HCT116 (cell line): ENCODE measurements at regions not wholly inside any gene's neighbourhood (a gene's known extent, or its start where the extent isn't known, plus 50 kb on each side); places are given as distances from the start of the nearest gene placed in this dataset.
"Not testable (repeated sequence)": the region's sequence is repeated elsewhere in the genome, so short reads cannot be mapped to it uniquely, and the experiment has no call there.

Source experiments
- ATAC-seq: fragments of 200-7000 bp; cut with Tn5 transposase; 2 replicates; pipeline ENCODE4 v1.9.1; 2020; ENCODE audit warnings: mild to moderate bottlenecking, moderate library complexity
- BruUV-seq: library from RNA; stranded (reverse); fragments of 400-500 nt; replicated peaks from 2 replicates; lab custom pipeline; 2021; lab: Mats Ljungman, UMichigan
- CTCF ChIA-PET: fragments of 300-600 bp; sonication (Branson Sonifier 250); formaldehyde crosslinking; loops from one replicate; lab custom pipeline; 2021; ENCODE audit warnings: antibody characterized with exemption; lab: Charles Lee
- POLR2A ChIA-PET: fragments of 300-600, 350-600 bp; sonication (Branson Sonifier 250); formaldehyde crosslinking; loops from one replicate; lab custom pipeline; 2021; ENCODE audit warnings: antibody characterized with exemption; lab: Charles Lee
- RAD21 ChIA-PET, 2 experiments: fragments of 300-600 bp; sonication (Branson Sonifier 250); formaldehyde crosslinking; loops; one replicate each; lab custom pipeline; 2023; ENCODE audit warnings: low total read pairs in 2 of 2; ENCODE audit not compliant: uncharacterized antibody in 2 of 2, unreplicated experiment in 2 of 2, low non-redundant PET in 1 of 2; lab: Charles Lee
- DNase-seq: peaks from one replicate; pipeline ENCODE4 v3.0.0-alpha.2; 2010; ENCODE audit warnings: low read depth, low spot score
- H2AFZ ChIP-seq: fragments of 200-600 bp; shearing (Covaris generic), sonication (generic); 2 replicates; pipeline ENCODE4 v1.6.1; 2017; ENCODE audit warnings: low read depth, mixed run types, mixed read lengths, antibody characterized with exemption, low read length; ENCODE audit not compliant: poor library complexity, severe bottlenecking
- H3K27ac ChIP-seq: 2 replicates; pipeline ENCODE4 v1.5.1; 2012; ENCODE audit warnings: low read depth, low read length
- H3K27me3 ChIP-seq: fragments of 200-600 bp; sonication (generic); 2 replicates; pipeline ENCODE4 v1.6.1; 2016; ENCODE audit warnings: mixed run types, low read length, mixed read lengths; ENCODE audit not compliant: insufficient read depth
- H3K36me3 ChIP-seq, 2 experiments: fragments of 200-500 bp in 1 of 2; fragments of 200-600 bp in 1 of 2; sonication (Bioruptor generic) in 1 of 2; sonication (generic) in 1 of 2; 2 replicates each; pipeline versions ENCODE4 v1.5.1 to v1.6.1; 2014 to 2016; ENCODE audit warnings: low read length in 2 of 2, inconsistent platforms in 1 of 2, mixed read lengths in 1 of 2, mixed run types in 1 of 2; ENCODE audit not compliant: insufficient read depth in 2 of 2, control insufficient read depth in 1 of 2
- H3K4me1 ChIP-seq, 2 experiments: fragments of 200-600 bp in 1 of 2; sonication (generic) in 1 of 2; 2 replicates each; pipeline versions ENCODE4 v1.5.1 to v1.6.1; 2012 to 2017; ENCODE audit warnings: low read length in 2 of 2, inconsistent platforms in 1 of 2, mild to moderate bottlenecking in 1 of 2, mixed read lengths in 1 of 2, mixed run types in 1 of 2, moderate library complexity in 1 of 2; ENCODE audit not compliant: insufficient read depth in 2 of 2, control insufficient read depth in 1 of 2
- H3K4me2 ChIP-seq: fragments of 200-600 bp; sonication (generic); 2 replicates; pipeline ENCODE4 v1.6.1; 2017; ENCODE audit warnings: mixed run types, low read length, mixed read lengths
- H3K4me3 ChIP-seq, 2 experiments: fragments of 200-600 bp in 1 of 2; sonication (generic) in 1 of 2; replicated peaks in 1 of 2; 2 replicates each; pipeline ENCODE4 v1.5.1; 2011 to 2016; ENCODE audit warnings: low read length in 2 of 2, control low read depth in 1 of 2, low read depth in 1 of 2, mild to moderate bottlenecking in 1 of 2, mixed read lengths in 1 of 2, mixed run types in 1 of 2
- H3K79me2 ChIP-seq: fragments of 200-600 bp; sonication (generic); 2 replicates; pipeline ENCODE4 v1.6.1; 2017; ENCODE audit warnings: mild to moderate bottlenecking, mixed run types, low read length, moderate library complexity, mixed read lengths; ENCODE audit not compliant: insufficient read depth
- H3K9ac ChIP-seq: fragments of 200-600 bp; sonication (generic); 2 replicates; pipeline ENCODE4 v1.6.1; 2016; ENCODE audit warnings: low read length, mixed read lengths
- H3K9me2 ChIP-seq: fragments of 200-600 bp; sonication (generic), shearing (Covaris generic); 2 replicates; pipeline ENCODE4 v1.6.1; 2017; ENCODE audit warnings: mixed run types, mild to moderate bottlenecking, moderate library complexity; ENCODE audit not compliant: insufficient read depth
- H3K9me3 ChIP-seq, 2 experiments: fragments of 200-500 bp in 1 of 2; fragments of 200-600 bp in 1 of 2; sonication (Bioruptor generic) in 1 of 2; sonication (generic) in 1 of 2; 2 replicates each; pipeline ENCODE4 v1.6.1; 2014 to 2017; ENCODE audit warnings: low read length in 2 of 2, mixed read lengths in 2 of 2, inconsistent platforms in 1 of 2, low read depth in 1 of 2, mild to moderate bottlenecking in 1 of 2, mixed run types in 1 of 2, moderate library complexity in 1 of 2; ENCODE audit not compliant: control insufficient read depth in 1 of 2, insufficient read depth in 1 of 2
- H4K20me1 ChIP-seq: fragments of 200-600 bp; sonication (generic), shearing (Covaris generic); 2 replicates; pipeline ENCODE4 v1.6.1; 2017; ENCODE audit warnings: mixed run types, mild to moderate bottlenecking, moderate library complexity; ENCODE audit not compliant: insufficient read depth
- CBX3 ChIP-seq: IDR thresholded peaks from 2 replicates; pipeline ENCODE4 v1.6.1; 2012; ENCODE audit warnings: low read depth
- EZH2 ChIP-seq: fragments of 200-600 bp; sonication (generic); IDR thresholded peaks from 2 replicates; pipeline ENCODE4 v1.6.1; 2017; ENCODE audit warnings: antibody characterized with exemption, mixed run types
- EZH2phosphoT487 ChIP-seq: fragments of 200-600 bp; IDR thresholded peaks from 2 replicates; pipeline ENCODE4 v1.6.1; 2018; ENCODE audit warnings: antibody characterized with exemption, borderline replicate concordance
- FOSL1 ChIP-seq: IDR thresholded peaks from 2 replicates; pipeline ENCODE4 v1.6.1; 2012; ENCODE audit warnings: low read depth
- POLR2AphosphoS5 ChIP-seq: IDR thresholded peaks from 2 replicates; pipeline ENCODE4 v1.6.1; 2011; ENCODE audit warnings: mild to moderate bottlenecking, low read depth, low read length, moderate library complexity
- SIN3A ChIP-seq: IDR thresholded peaks from 2 replicates; pipeline ENCODE4 v1.6.1; 2012; ENCODE audit warnings: low read depth
- SP1 ChIP-seq: IDR thresholded peaks from 2 replicates; pipeline ENCODE4 v1.6.1; 2012; ENCODE audit warnings: low read depth
- YY1 ChIP-seq: IDR thresholded peaks from 2 replicates; pipeline ENCODE4 v1.6.1; 2011; ENCODE audit warnings: low read length, low read depth, moderate library complexity, mild to moderate bottlenecking; ENCODE audit not compliant: insufficient replicate concordance; ENCODE audit errors: extremely low read depth
- intact Hi-C: fragments of 100-400 bp; cut with micrococcal nuclease; formaldehyde crosslinking; loops from 2 replicates; pipeline ENCODE4 v1.10.0; 2022
- TF ChIP-seq, protein P1 (sequence below): IDR thresholded peaks from 2 replicates; pipeline ENCODE4 v1.6.1; 2011; ENCODE audit warnings: mild to moderate bottlenecking, low read length, moderate library complexity; ENCODE audit not compliant: insufficient replicate concordance; ENCODE audit errors: extremely low read depth
- TF ChIP-seq, protein P2 (sequence below), 3 experiments: fragments of 200-600 bp in 1 of 3; sonication (generic) in 1 of 3; IDR thresholded peaks in 2 of 3; conservative IDR thresholded peaks in 1 of 3; 2 replicates each; pipeline ENCODE4 v1.5.1; 2012 to 2017; ENCODE audit warnings: low read depth in 2 of 3, low read length in 2 of 3, antibody characterized with exemption in 1 of 3, borderline replicate concordance in 1 of 3, control low read depth in 1 of 3, mild to moderate bottlenecking in 1 of 3, mixed read lengths in 1 of 3, mixed run types in 1 of 3, moderate library complexity in 1 of 3; ENCODE audit not compliant: insufficient read depth in 1 of 3
- TF ChIP-seq, protein P3 (sequence below): IDR thresholded peaks from 2 replicates; pipeline ENCODE4 v1.6.1; 2012

DNA sequence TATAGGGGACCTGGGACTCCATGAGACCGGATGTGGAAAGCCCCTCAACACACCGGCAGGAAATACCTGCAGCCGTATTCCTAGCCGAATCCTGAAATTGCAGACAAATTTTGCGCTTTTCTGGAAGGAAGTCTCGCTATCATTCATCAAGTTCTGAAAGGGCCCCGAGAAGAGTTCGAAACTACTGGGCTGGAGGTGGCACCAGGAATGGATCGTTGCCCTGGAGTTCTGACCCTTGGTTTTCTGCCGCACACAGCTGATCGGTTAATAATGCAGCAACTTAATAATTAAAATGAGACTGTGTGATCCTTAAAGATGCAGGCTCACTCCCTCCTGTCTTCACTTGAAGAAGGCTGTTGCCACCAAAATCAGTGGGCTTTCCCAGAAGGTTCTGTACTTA, 55.7 kb upstream of the MRTFB start (continued):
- no peak for TF ChIP-seq CBX3
- TF ChIP-seq, protein P1, sequence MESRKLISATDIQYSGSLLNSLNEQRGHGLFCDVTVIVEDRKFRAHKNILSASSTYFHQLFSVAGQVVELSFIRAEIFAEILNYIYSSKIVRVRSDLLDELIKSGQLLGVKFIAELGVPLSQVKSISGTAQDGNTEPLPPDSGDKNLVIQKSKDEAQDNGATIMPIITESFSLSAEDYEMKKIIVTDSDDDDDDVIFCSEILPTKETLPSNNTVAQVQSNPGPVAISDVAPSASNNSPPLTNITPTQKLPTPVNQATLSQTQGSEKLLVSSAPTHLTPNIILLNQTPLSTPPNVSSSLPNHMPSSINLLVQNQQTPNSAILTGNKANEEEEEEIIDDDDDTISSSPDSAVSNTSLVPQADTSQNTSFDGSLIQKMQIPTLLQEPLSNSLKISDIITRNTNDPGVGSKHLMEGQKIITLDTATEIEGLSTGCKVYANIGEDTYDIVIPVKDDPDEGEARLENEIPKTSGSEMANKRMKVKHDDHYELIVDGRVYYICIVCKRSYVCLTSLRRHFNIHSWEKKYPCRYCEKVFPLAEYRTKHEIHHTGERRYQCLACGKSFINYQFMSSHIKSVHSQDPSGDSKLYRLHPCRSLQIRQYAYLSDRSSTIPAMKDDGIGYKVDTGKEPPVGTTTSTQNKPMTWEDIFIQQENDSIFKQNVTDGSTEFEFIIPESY = no peak
- TF ChIP-seq SIN3A = no peak

DNA sequence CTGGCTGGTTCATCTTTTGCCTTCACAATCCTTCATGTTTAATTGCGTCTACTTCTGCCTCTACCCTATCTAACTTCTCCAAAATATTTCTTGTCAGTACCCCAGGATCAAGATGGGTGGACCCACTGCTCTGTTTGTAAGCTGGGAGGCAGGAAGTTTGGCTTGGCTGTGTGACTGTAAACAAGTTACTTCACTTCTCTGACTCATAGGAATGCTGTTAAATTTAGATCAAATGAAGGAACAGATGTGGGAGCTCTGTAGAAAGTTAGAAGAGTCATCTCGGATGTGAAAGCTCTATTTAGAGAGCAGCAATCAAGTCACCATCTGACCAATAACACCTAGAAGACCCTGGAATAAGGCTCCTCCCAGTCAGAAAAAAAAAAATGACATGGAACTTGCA, 55.2 kb upstream of the MRTFB start:
- H3K4me2 ChIP-seq = peak overlapping the region; percentile 7; the same call in 1 of the 2 replicates
- RAD21 ChIA-PET = no interaction called here
- no peak for TF ChIP-seq POLR2AphosphoS5
- TF ChIP-seq EZH2 = no peak
- no peak for TF ChIP-seq FOSL1
- TF ChIP-seq, protein P2, sequence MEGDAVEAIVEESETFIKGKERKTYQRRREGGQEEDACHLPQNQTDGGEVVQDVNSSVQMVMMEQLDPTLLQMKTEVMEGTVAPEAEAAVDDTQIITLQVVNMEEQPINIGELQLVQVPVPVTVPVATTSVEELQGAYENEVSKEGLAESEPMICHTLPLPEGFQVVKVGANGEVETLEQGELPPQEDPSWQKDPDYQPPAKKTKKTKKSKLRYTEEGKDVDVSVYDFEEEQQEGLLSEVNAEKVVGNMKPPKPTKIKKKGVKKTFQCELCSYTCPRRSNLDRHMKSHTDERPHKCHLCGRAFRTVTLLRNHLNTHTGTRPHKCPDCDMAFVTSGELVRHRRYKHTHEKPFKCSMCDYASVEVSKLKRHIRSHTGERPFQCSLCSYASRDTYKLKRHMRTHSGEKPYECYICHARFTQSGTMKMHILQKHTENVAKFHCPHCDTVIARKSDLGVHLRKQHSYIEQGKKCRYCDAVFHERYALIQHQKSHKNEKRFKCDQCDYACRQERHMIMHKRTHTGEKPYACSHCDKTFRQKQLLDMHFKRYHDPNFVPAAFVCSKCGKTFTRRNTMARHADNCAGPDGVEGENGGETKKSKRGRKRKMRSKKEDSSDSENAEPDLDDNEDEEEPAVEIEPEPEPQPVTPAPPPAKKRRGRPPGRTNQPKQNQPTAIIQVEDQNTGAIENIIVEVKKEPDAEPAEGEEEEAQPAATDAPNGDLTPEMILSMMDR (IDR thresholded peaks at IDR 0.05 in 2 of 3, conservative IDR thresholded peaks at IDR 0.05 in 1 of 3; ENCODE audit: borderline replicate concordance in 1 of 3, insufficient read depth in 1 of 3, low read depth in 2 of 3, low read length in 2 of 3) = no peak
- no peak for TF ChIP-seq EZH2phosphoT487
- no peak for TF ChIP-seq SIN3A
- no peak for TF ChIP-seq SP1
- TF ChIP-seq YY1 = no peak
- TF ChIP-seq, protein P3, sequence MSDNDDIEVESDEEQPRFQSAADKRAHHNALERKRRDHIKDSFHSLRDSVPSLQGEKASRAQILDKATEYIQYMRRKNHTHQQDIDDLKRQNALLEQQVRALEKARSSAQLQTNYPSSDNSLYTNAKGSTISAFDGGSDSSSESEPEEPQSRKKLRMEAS = no peak
- TF ChIP-seq, all 23 proteins: peak for 0
- H3K4me1 ChIP-seq = peaks cover 4 to 7% of the 10 kb centered on the region in 2 experiments; a peak in 3 of 4 replicates
- no TSS peak for BruUV-seq
- ChIA-PET POLR2A (no interaction called here), CTCF (no interaction called here)
- no peak overlapping the region for H3K9ac ChIP-seq
- H3K27me3 ChIP-seq = no peaks in the 10 kb centered on the region
- no peak overlapping the region for H2AFZ ChIP-seq
- no peak overlapping the region for H3K4me3 ChIP-seq
- no peaks in the 10 kb centered on the region for H3K9me3 ChIP-seq
- H3K79me2 ChIP-seq = no peaks in the 10 kb centered on the region
- no peak overlapping the region for H3K27ac ChIP-seq
- ATAC-seq (no peak), DNase-seq (no peak)
- H4K20me1 ChIP-seq = no peaks in the 10 kb centered on the region; the same call in 1 of the 2 replicates
- intact Hi-C loops = no loop called here
- no peaks in the 10 kb centered on the region for H3K9me2 ChIP-seq
- H3K36me3 ChIP-seq = no peaks in the 10 kb centered on the region

DNA sequence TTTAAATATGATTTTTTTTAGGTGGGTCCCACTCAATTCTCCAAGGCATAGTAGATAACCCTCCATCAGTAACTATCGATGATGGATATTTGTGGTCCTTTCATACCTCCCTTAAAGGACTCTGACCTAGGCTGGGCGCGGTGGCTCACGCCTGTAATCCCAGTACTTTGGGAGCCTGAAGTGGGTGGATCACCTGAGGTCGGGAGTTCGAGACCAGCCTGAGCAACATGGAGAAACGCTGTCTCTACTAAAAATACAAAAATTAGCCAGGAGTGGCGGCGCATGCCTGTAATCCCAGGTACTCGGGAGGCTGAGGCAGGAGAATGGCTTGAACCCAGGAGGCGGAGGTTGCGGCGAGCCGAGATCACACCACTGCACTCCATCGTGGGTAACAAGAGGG, 54.8 kb upstream of the MRTFB start:
- H3K27ac ChIP-seq, intact Hi-C loops, H3K4me3 ChIP-seq, CTCF ChIA-PET, H2AFZ ChIP-seq, H3K9me2 ChIP-seq, POLR2A ChIA-PET, H3K27me3 ChIP-seq, H3K36me3 ChIP-seq, RAD21 ChIA-PET, H3K79me2 ChIP-seq, BruUV-seq, DNase-seq, H3K9me3 ChIP-seq, H3K9ac ChIP-seq, H4K20me1 ChIP-seq, ATAC-seq, H3K4me1 ChIP-seq: not testable (repeated sequence)
- peak overlapping the region; percentile 7; the same call in 1 of the 2 replicates for H3K4me2 ChIP-seq
